ENCODE measurements at regions not wholly inside any gene's neighbourhood (a gene's known extent, or its start where the extent isn't known, plus 50 kb on each side); places are given as distances from the start of the nearest gene placed in this dataset.

DNA sequence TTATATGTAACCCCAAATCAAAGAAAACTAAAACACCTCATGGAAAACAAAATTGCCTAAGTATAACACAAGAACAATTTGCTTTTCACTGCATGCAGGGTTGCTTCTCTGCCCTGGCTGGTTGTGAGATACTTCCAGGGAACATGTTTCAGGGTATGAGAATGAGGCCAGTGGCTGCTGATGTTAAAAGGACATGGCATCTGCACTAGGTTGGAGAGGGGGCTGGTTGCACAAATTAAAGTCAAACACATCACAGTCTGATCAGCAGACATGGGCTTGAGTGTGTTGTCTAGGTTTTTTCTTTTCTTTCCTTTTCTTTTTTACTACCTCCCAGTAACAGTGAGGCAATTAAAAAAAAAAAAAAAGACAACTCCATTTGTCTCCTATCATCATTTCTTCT, 374.9 kb downstream of the MCTP2 start:
- DNase-seq (ENCODE audit: low read depth in 2 of 2), result no peak

DNA sequence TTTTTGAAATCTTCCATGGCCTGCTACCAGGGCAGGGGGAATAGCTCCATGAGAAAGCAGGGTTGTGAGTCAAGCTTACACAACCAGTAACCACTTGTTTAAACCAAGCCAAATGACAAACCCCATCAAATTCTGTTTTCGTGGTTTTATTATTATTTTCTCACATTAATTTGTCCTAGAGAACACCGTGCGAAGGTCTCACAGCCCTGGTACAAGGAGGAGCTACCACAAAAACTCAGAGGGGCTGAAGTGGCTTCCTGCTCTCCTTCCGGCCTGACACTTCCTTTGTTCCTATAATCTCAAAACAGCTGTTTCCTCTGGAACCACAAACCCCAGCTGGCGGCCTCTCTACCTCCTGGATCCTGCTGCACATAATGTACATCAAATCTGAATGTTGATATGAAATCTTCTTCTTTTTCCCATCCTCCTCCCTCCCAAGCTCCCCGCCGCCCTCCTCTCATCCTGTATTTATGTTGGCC, 375.9 kb downstream of the MCTP2 start:
- no peak for DNase-seq (ENCODE audit: low read depth in 2 of 2)

DNA sequence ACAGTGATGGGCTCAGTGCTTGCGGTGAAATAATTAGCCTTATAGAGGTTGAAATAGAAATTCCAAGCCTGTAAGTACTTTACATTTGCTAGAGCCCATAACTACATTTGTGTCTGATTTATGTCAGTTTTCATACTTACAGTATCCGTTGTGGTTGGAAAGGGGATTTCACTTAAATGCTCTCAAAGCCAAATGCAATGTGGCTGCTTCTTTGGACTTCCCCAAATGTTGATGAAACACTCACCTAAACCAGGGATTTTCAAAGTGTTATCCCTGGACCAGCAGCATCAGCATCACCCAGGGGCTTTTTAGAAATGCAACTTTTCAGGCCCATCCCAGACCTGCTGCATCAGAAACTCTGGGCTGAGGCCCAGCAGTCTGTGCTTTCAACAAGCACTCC, 378.7 kb downstream of the MCTP2 start:
- DNase-seq (ENCODE audit: low read depth in 2 of 2), result no peak

DNA sequence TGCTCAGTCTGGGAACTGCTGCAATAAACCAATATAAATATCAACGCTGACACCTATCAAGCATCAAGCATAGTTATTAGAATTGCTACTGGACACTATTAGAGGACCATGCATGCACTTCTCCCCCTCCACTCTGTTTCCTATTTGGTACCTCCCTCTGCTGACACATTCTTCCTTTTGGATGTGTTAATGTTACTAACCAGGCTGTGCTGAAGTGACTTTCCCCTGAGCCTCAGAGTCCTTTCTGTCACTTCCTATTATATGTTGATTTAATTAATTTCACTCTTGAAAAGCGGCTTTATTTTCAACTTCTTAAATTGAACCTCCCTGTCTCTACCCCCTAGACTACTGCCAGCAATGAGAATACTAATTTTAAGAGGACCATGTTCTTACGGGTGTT, 379.1 kb downstream of the MCTP2 start:
- DNase-seq (ENCODE audit: low read depth in 2 of 2), result no peak

DNA sequence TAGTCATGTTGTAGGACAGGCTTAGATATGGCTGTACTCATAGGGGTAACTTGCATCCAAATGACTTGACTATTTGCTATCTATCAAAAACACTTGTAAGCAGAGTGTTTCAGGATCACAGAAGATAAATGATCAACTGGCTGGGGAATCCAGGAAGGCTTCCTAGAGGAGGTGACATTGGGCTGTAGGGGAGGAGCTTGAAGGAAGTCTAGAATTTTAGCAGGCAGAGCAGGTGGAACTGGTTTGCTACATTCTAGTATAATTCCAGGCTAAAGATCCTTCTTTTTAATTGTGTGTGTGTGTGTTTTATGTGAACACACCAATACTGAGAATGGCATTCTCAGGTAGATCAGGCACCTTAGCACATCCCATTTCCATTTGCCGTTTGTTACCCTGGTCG, 380.3 kb downstream of the MCTP2 start:
- DNase-seq (ENCODE audit: low read depth in 2 of 2), result no peak

GRCh38 chr15:94615688-94616087, 384.3 kb downstream of the MCTP2 start:
- no peak for DNase-seq (ENCODE audit: low read depth in 2 of 2)

DNA sequence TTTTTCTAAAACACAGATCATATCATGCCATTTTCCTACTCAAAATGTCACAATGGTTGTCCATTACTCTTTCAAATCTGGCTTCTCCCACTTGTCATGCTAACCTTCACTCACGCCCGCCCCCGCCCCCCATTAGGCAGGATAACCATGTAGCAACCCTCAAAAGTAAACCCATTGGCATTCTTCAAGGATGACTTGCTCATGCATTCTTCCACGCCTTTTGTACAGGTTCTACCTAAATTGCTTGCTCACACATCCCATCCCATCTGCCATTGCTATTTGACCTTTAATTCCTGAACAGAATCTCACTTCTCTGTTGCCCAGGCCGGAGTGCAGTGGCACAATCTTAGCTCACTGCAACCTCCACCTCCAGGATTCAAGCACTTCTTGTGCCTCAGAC, 389.3 kb downstream of the MCTP2 start:
- DNase-seq (ENCODE audit: low read depth in 2 of 2), result no peak

DNA sequence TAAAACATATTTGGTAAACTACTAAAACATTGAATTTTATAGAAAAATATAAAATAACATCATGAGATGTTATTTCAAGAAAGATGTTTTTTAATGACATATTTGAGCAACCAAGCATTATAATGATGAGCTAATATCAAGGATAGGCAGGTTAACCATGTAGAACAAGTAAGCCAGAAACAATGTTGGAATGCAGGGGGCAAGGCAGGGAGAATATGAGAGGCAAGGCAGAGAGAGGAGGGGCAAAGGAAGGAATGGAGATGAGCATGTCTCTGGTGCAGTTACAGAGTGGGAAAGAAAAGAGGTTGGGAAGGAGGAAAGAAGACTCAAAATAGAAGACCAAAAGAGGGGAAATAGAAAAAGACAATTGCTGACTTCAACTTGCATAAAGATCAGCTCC, 390.4 kb downstream of the MCTP2 start:
- no peak for DNase-seq (ENCODE audit: low read depth in 2 of 2)

- no peak for DNase-seq (ENCODE audit: low read depth in 2 of 2)
Measured at GRCh38 chr15:94626949-94627348, 395.6 kb downstream of the MCTP2 start.

GRCh38 chr15:94631608-94632007, 400.2 kb downstream of the MCTP2 start:
- DNase-seq (ENCODE audit: low read depth in 2 of 2), result no peak

DNA sequence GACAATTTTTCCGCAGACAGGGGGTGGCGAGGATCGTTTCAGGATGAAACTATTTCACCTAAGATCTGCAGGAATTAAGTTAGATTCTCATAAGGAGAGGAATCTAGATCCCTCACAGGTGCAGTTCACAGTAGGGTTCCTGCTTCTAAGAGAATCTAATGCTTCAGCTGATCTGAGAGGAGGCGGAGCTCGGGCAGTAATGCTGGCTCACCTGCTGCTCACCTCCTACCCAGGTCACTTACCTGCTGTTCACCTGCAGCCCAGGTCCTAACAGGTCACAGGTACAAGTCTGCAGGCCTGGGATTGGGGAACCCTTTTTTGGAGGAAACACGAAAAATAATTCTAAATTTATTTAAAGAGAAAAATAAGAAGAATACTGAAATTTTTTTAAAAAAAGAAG, 406.8 kb downstream of the MCTP2 start:
- no peak for DNase-seq (ENCODE audit: low read depth in 2 of 2)

DNA sequence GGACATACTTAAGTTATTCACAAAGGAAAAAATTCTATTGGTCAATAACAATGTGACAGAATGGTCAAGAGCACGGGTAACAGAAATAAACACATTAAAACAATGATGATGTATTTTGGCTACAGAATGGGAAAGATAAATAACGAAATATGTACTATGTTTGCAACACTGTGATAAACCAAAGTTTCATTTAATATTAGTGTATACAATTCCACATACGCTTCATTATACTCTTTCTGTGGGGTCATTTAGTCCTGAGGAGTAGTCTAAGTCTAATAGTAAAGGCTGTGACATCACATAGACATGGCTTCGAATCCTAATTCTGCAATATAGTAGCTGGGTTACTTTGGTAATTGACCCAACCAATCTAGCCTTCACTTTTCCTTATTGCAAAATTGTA, 408.3 kb downstream of the MCTP2 start:
- DNase-seq (ENCODE audit: low read depth in 2 of 2), result no peak

- no peak for DNase-seq (ENCODE audit: low read depth in 2 of 2)
Measured at GRCh38 chr15:94644433-94644832, 413.1 kb downstream of the MCTP2 start.

DNA sequence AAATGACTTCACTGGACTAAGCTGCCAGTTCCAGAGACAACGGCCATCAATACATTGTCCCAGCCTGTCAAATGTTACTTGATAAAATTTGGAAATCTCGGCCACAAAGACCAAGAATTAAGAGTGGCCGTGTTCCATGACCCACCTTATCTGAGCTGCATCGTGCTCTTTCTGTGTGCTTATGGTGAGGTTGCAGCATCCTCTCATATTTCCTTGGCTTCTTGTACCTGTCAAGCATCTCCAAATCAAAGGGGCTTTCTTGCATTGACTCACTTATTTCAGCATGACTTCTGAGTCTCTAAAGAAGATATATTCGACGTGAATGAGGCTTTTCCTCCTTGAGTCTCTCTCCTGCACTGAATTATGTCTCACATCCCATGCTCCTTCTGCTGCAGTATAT, 421.7 kb downstream of the MCTP2 start:
- DNase-seq (ENCODE audit: low read depth in 2 of 2), result no peak

DNA sequence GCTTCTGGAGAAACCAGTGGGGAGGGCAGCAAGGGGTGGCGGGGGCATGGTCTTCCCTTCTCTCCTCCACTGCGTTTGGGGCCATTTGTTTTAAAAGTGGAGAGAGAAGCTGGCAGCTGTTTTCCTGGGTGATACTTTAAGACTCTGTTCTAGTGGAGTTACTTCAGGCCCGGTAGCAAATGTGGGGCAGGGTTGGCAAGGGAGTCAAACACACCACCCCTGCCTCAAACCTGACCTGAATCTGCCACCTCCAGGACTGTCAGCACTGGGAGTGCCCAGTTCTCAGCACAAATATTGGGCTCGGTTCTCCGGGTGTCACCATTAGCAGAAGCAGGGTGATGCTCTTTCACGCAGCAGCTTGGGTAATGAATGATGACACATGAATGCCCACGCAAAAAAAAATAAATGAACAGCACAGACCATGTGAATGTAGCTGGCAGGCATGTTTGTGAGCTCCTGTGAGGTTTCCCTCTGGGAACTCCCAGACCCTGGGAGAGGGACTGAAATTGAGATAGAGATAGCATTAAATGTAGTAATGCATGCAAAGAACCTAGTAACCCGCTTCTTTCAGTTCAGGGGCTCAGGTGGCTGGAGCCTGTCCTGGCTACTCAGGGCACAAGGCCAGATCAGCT, 424.0 kb downstream of the MCTP2 start:
- no peak for DNase-seq (ENCODE audit: low read depth in 2 of 2)

- DNase-seq (ENCODE audit: low read depth in 2 of 2), result no peak
Measured at GRCh38 chr15:94665676-94666441, 434.5 kb downstream of the MCTP2 start.

GRCh38 chr15:94666553-94666952, 435.2 kb downstream of the MCTP2 start:
- DNase-seq (ENCODE audit: low read depth in 2 of 2), result no peak

GRCh38 chr15:94667109-94667508, 435.7 kb downstream of the MCTP2 start:
- DNase-seq (ENCODE audit: low read depth in 2 of 2), result no peak

DNA sequence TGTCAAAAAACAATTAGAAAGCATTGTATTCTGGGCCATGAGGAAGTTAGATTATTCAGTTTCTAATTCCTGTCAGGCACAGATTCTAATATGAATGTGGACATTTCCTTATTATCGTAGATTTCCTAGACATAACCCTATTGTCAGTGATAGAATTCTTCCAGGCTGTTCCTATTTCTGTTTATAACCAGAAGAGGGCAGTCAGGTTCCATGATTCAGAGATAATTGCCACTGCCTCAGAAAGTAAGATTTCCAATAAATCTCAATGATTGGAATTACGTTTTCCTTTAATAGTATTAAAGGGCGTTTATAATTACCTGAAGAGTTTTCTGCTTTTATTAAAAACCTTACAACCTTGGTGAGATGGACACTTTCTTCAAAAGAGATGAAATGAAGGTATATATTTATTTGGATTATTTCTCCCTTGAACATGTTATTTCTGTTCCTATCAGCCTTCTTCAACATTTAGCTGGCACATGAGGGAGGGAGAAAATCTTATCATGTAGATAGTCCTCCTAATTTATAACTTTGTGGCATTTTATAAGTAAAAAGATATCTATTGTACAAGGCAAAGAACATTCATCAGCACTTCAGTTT, 439.2 kb downstream of the MCTP2 start:
- no peak for DNase-seq (ENCODE audit: low read depth in 2 of 2)

DNA sequence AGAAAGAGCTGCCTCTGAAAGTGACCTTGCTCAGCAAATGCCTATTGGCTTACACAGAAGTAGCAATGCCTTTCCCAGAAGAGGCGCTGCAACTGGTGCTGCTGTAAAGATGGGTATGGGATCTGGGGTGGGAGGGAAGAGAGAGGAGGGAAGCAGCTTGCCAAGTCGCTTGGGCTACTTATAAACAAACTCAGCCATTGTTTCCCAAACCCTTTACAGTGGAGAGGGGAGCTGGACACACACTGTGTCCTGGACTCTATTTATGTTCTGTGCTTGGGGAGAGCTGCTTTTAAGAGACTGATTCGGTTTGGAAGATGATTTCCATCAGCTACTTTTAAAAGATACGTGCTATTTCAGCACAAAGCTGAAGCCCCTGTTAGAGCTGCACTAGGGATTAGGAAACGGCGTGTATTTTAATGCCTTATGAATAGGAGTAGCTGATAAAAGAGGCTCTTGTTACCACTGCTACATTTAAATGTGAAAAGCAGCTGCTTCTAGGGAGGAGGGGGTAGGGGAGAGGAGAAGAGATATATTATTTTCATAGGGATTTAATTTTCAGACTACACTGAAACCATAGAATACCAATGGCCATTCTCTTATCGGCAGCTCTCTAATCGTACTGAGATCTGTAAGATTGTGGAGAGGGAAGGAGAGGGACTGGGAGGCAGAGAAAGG, 440.6 kb downstream of the MCTP2 start:
- DNase-seq (ENCODE audit: low read depth in 2 of 2), result no peak

- no peak for DNase-seq (ENCODE audit: low read depth in 2 of 2)
Measured at GRCh38 chr15:94673801-94674200, 442.4 kb downstream of the MCTP2 start.

GRCh38 chr15:94674296-94674695, 442.9 kb downstream of the MCTP2 start:
- no peak for DNase-seq (ENCODE audit: low read depth in 2 of 2)

Measured in activated CD4-positive, alpha-beta T cell treated with anti-CD3 and anti-CD28 coated beads for 24 hours (primary cell).